DND-41 (cell line): ENCODE measurements at regions not wholly inside any gene's neighbourhood (a gene's known extent, or its start where the extent isn't known, plus 50 kb on each side); places are given as distances from the start of the nearest gene placed in this dataset.

Experiments
- EZH2 ChIP-seq: IDR thresholded peaks from 3 replicates; pipeline ENCODE4 v1.6.1; 2012; ENCODE audit warnings: borderline replicate concordance, low read depth, mild to moderate bottlenecking, moderate library complexity, low read length, inconsistent platforms; ENCODE audit not compliant: severe bottlenecking
- TF ChIP-seq, protein P1 (sequence below): IDR thresholded peaks from 2 replicates; pipeline ENCODE4 v1.5.1; 2012; ENCODE audit warnings: borderline replicate concordance, low read length, moderate library complexity, mild to moderate bottlenecking; ENCODE audit not compliant: poor library complexity, severe bottlenecking; ENCODE audit errors: extremely low read depth

DNA sequence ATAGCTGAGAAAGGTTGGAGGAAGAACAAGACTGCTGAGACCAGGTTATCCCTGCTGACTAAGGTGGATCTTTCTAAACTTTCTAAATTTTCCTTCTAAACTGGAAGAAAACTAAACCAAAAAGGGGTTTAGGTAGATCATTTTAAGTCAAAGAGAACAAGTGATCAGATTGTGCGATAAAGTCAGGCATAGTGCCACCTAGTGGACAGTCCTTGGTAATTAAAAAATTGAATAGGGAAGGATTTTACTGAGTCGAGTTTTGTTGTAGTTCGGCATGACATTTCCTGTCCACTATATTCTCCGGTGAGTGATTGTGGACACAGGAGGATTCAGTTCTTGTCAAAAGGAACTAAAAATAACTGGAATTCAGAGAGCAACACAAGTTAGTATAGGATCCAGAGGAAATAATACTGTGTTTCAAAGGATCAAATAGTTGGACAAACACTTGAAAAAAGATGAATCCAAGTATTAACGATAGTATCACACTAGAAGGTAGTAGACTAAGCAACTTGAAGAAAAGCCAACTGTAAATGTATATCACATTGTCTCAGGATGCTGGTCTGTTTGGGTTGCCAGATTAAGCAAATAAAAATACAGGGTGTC is 1236.4 kb downstream of the FAM181B start:
- TF ChIP-seq, protein P1, sequence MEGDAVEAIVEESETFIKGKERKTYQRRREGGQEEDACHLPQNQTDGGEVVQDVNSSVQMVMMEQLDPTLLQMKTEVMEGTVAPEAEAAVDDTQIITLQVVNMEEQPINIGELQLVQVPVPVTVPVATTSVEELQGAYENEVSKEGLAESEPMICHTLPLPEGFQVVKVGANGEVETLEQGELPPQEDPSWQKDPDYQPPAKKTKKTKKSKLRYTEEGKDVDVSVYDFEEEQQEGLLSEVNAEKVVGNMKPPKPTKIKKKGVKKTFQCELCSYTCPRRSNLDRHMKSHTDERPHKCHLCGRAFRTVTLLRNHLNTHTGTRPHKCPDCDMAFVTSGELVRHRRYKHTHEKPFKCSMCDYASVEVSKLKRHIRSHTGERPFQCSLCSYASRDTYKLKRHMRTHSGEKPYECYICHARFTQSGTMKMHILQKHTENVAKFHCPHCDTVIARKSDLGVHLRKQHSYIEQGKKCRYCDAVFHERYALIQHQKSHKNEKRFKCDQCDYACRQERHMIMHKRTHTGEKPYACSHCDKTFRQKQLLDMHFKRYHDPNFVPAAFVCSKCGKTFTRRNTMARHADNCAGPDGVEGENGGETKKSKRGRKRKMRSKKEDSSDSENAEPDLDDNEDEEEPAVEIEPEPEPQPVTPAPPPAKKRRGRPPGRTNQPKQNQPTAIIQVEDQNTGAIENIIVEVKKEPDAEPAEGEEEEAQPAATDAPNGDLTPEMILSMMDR = peak; percentile 72
- no peak for TF ChIP-seq EZH2
